HG02763 (cell line): ENCODE measurements at regions not wholly inside any gene's neighbourhood (a gene's known extent, or its start where the extent isn't known, plus 50 kb on each side); places are given as distances from the start of the nearest gene placed in this dataset.
"Not testable (repeated sequence)": the region's sequence is repeated elsewhere in the genome, so short reads cannot be mapped to it uniquely, and the experiment has no call there.

ENCODE experiments used
- ATAC-seq: cut with Tn5 transposase; IDR thresholded peaks from one replicate; pipeline ENCODE4 v1.9.1; 2021; ENCODE audit warnings: mild to moderate bottlenecking, moderate library complexity; ENCODE audit not compliant: unreplicated experiment

GRCh38 chr18:67145586-67146292 lies 370.8 kb downstream of the DSEL start:
- no peak for ATAC-seq

DNA sequence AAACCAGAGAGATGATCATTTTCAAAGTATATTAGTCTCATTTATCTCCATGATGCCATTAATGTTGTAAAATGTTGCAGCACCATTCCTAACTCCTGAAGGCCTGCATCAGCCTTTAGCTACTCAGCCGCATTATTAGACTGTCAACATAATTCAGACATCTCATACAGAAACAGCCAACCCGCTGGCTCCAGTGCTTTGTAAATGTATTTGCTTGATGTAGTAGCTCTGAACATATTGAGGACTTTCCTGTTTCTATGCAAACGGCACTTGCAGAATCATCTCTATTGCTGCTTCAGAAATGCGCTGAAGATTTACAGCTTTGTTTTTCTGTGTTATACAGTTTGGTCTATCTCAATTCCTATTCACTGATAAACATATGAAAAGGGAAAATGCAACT lies 372.2 kb downstream of the DSEL start:
- ATAC-seq, result no peak

DNA sequence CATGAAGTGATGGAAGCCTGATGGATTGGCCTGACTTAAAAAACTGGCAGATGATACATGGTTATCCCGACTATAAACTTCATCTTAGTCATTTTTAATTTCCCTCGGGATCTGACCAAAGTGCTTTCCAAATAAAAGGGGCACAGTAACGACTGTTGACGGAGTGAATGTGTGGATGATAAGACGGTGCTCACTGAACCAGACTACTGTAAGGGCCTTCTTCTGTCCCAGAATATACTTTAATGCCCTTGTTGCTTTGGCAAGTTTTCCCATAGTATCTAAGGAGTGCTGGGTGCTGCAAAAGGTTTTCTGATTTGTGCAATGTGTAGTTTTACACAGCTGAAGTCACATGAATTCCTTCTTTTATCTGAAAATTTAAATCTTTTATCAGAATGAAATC lies 373.5 kb downstream of the DSEL start:
- ATAC-seq, result no peak

DNA sequence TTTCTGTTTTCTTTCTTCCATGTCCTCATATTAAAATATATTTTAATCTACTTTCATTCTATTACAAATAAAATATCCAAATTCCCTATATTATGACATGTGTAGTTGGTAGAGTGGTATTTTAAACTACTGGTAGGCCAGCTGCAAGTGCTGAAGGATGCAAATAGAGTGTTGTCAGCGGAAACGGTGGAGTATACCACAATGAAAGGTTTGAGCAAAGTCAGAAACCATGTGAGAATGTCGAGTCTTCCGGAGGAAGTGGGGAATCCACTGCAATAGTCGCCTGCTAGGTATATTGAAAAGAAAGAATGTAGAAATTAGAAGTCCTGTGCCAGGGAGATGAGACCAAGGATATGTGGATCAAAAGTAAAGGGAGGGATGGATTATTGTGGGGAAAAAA lies 373.9 kb downstream of the DSEL start:
- ATAC-seq, result no peak

GRCh38 chr18:67140495-67140894 lies 376.0 kb downstream of the DSEL start:
- ATAC-seq, result no peak

- ATAC-seq, result no peak
These were observed 376.6 kb downstream of the DSEL start for GRCh38 chr18:67139899-67140298.

GRCh38 chr18:67135981-67136380 lies 380.5 kb downstream of the DSEL start:
- no peak for ATAC-seq

DNA sequence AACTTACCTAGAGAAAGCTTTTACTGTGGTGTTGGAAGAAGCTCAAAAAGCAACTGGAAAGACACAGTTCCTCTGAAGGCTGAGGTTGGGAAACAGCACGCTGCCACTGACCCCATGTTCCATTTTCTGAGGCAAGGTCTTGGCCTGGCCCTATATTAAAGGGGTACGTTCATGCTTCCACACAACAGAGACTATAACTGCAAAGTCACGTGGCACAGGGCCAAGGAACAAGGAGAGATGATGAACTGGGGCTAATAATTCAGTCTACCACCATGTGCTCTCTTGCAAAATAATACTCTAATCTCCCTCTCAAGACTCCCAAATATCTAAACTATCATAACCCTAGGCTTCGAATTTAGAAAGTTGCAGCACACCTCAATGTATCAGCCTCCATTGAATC lies 381.6 kb downstream of the DSEL start:
- no peak for ATAC-seq

GRCh38 chr18:67133669-67134068 lies 382.9 kb downstream of the DSEL start:
- no peak for ATAC-seq

DNA sequence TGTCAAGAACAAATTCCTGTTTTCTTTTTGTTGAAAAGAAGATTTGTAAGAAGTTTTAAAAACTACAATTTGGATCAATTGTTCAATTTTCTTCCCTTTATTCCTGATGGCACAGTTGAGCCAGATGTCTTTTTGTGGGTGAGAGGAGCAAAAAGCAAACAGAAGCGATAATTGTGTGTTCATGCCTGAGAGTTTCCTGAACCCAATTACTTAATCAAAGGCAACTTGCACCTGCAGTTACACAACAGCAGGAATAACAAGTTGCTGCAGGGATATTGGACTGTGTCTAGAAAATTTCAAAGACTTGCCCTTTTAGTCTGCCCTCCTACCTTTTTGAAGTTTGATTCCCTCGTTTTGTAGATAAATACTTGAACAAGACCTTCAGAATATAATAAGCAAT lies 383.6 kb downstream of the DSEL start:
- no peak for ATAC-seq

DNA sequence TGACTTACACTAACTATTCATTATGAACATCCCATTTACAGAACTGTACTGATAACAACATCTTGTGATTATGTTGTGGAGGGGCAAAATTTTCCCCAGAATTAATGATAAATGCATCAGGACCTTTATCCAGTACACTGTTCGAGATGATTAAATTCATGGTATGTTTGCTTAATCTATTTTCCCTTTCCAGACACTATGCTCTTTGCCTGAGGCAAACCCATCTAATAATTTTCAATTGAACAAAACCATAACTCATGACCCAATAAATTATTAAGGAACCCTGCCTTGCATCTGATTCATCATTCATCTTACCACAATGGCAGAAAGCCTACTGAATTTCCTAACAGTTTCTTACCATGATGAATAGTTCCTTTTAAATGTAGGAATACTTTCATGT lies 385.0 kb downstream of the DSEL start:
- ATAC-seq, result no peak

DNA sequence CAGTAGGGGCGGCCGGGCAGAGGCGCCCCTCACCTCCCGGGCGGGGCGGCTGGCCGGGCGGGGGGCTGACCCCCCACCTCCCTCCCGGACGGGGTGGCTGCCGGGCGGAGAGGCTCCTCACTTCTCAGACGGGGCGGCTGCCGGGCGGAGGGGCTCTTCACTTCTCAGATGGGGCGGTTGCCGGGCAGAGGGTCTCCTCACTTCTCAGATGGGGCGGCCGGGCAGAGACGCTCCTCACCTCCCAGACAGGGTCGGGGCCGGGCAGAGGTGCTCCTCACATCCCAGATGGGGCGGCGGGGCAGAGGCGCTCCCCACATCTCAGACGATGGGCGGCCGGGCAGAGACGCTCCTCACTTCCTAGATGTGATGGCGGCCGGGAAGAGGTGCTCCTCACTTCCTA lies 389.8 kb downstream of the DSEL start:
- not testable (repeated sequence) for ATAC-seq

DNA sequence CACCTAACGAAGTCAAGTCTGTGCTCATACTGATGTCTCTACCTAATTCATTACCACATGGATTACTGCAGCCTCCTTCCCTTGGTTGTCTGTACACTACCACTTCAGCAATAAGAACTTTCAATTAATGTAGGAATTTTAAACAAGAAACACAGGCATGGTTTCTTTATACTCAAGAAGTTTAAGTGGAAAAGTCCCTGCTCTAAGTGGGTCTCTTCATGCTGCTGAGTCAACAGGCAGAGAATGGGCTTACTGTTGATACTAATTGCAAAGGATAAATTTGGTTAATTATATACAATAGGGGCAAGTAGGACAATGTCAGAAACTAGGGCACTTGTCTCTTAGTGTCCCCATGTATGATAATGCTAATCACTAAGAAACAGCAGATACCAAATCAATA lies 392.6 kb downstream of the DSEL start:
- ATAC-seq, result no peak

DNA sequence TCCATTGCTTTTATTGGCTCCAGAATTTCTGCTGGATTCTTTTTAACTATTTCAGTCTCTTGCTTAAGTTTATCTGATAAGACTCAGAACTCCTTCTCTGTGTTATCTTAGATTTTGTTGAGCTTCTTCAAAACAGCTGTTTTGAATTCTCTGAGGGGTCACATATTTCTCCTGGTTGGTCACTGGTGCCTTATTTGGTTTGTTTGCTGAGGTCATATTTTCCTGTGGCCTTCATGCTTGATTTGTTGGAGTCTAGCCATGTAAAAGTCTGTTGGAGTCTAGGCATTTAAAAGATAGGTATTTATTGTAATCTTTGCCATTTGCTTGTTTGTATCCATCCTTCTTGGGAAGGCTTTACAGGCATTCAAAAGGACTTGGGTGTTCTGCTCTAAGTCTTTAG lies 398.7 kb downstream of the DSEL start:
- no peak for ATAC-seq

GRCh38 chr18:67109535-67109934 lies 407.0 kb downstream of the DSEL start:
- ATAC-seq, result no peak

GRCh38 chr18:67108894-67109293 lies 407.6 kb downstream of the DSEL start:
- no peak for ATAC-seq

DNA sequence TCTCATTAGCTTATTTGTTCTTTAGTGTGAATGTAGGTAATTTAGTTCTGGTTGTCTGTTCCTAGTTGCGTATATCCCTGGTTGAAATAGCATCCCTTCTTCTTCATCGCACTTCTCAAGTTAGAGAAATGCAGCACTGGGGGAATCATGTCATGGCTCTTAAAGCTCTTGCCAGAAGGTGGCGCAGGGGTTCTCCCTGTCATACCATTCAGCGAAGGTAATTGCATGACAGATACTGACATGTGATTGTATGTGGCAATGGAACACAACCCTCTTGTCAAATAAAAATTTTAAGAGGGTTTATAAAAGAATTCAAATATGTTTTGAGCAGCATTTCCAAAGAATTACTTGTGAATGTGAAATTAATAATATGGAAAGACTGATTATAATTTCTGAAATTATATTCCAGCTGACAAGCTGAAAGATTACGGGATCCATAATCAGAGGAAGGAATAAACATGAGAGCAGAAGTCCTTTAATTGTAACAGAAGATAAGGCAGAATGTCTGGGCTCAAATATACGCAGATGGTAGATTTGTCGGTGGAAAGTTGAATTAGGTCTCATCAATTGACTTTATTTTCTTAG lies 411.7 kb downstream of the DSEL start:
- peak; percentile 80 for ATAC-seq

GRCh38 chr18:67094123-67094522 lies 422.4 kb downstream of the DSEL start:
- ATAC-seq, result no peak

- no peak for ATAC-seq
These were observed 424.4 kb downstream of the DSEL start for GRCh38 chr18:67092141-67092540.

- ATAC-seq, result no peak
These were observed 434.9 kb downstream of the DSEL start for GRCh38 chr18:67081482-67082211.

GRCh38 chr18:67080601-67081000 lies 435.9 kb downstream of the DSEL start:
- no peak for ATAC-seq

GRCh38 chr18:67074309-67074708 lies 442.2 kb downstream of the DSEL start:
- no peak for ATAC-seq
